ENCODE measurements at regions not wholly inside any gene's neighbourhood (a gene's known extent, or its start where the extent isn't known, plus 50 kb on each side); places are given as distances from the start of the nearest gene placed in this dataset.

GRCh38 chr2:225296951-225297350, 102.6 kb upstream of the NYAP2 start:
- Histone ChIP-seq H4K20me1 (replicated peaks; ENCODE audit: control insufficient read depth, insufficient read depth, low read length) (no peaks in the 10 kb centered on the region), H3K9me1 (ENCODE audit: control insufficient read depth, insufficient read depth, low read length) (no peaks in the 10 kb centered on the region), H3K27ac (ENCODE audit: extremely low read depth, low read depth, low read length) (no peak overlapping the region), H3K9ac (ENCODE audit: insufficient read depth in 1 of 2, low read depth in 2 of 2, low read length in 2 of 2) (no peak overlapping the region), H3K4me1 (replicated peaks in 1 of 2; ENCODE audit: control insufficient read depth in 2 of 2, insufficient read depth in 2 of 2, low read length in 2 of 2) (no peaks in the 10 kb centered on the region), H3K4me2 (ENCODE audit: insufficient read depth, low read length) (no peak overlapping the region), H3K9me3 (replicated peaks; ENCODE audit: control insufficient read depth, insufficient read depth, low read depth, low read length) (no peaks in the 10 kb centered on the region), H3K79me2 (ENCODE audit: control insufficient read depth, insufficient read depth, low read length) (no peaks in the 10 kb centered on the region), H3K27me3 (ENCODE audit: control insufficient read depth in 2 of 2, insufficient read depth in 2 of 2, low read length in 2 of 2) (no peaks in the 10 kb centered on the region), H3K4me3 (no peak overlapping the region), H2AFZ (ENCODE audit: low read depth, low read length) (no peak overlapping the region), H3K36me3 (ENCODE audit: control insufficient read depth, insufficient read depth, low read length) (no peaks in the 10 kb centered on the region)
- DNase-seq (ENCODE audit: extremely low read depth in 1 of 4, low spot score in 3 of 4): no peak
- POLR2A ChIA-PET: no interaction called here
- 6% methylated on average over 2 of the region's 2 CpGs for WGBS (ENCODE audit: insufficient coverage, low coverage, missing lambda C conversion rate)
- intact Hi-C loops (cut with micrococcal nuclease) (no loop called here), in situ Hi-C loops (cut with MboI) (no loop called here)
- FAIRE-seq: no peak
- no peak for ATAC-seq
- no TSS peak for BruUV-seq (replicated peaks)
- CTCF ChIA-PET (ENCODE audit: low intra/inter-chr PET ratio): no interaction called here
- TF ChIP-seq ZNF592 (IDR thresholded peaks at IDR 0.05): no peak
- TF ChIP-seq PKNOX1 (IDR thresholded peaks at IDR 0.05): no peak
- no peak for TF ChIP-seq SMAD1 (IDR thresholded peaks at IDR 0.05; ENCODE audit: low read depth, low read length, partially characterized antibody)
- no peak for TF ChIP-seq ZFP36 (IDR thresholded peaks at IDR 0.05; ENCODE audit: low read depth, low read length, partially characterized antibody)
- no peak for TF ChIP-seq SMARCA4 (IDR thresholded peaks at IDR 0.05)
- no peak for TF ChIP-seq IFI16 (CRISPR knock-in tag; IDR thresholded peaks at IDR 0.05)
- no peak for TF ChIP-seq NR3C1 (CRISPR knock-in tag; IDR thresholded peaks at IDR 0.05)
- TF ChIP-seq ZKSCAN8 (CRISPR knock-in tag; IDR thresholded peaks at IDR 0.05): no peak
- no peak for TF ChIP-seq SNAPC5 (CRISPR knock-in tag; IDR thresholded peaks at IDR 0.05)
- TF ChIP-seq ZNF445 (CRISPR knock-in tag; IDR thresholded peaks at IDR 0.05; ENCODE audit: low read depth): no peak
- no peak for TF ChIP-seq JUNB (CRISPR knock-in tag; conservative IDR thresholded peaks at IDR 0.05)
- no peak for TF ChIP-seq DDX20 (tag; IDR thresholded peaks at IDR 0.05; ENCODE audit: low read depth)
- TF ChIP-seq ZNF3 (CRISPR knock-in tag; IDR thresholded peaks at IDR 0.05): no peak
